HepG2 (cell line): ENCODE measurements at regions not wholly inside any gene's neighbourhood (a gene's known extent, or its start where the extent isn't known, plus 50 kb on each side); places are given as distances from the start of the nearest gene placed in this dataset.

Experiments used
- BCL6 ChIP-seq: IDR thresholded peaks from 2 replicates; pipeline ENCODE4 v1.6.1; 2016; ENCODE audit warnings: missing genetic modification reagents, missing compliant biosample characterization
- CENPX ChIP-seq: sonication (generic); formaldehyde crosslinking; IDR thresholded peaks from 2 replicates; pipeline ENCODE4 v1.9.0; 2021; ENCODE audit warnings: mild to moderate bottlenecking, missing genetic modification reagents, moderate library complexity
- HCFC1 ChIP-seq: fragments of 150-350 bp; IDR thresholded peaks from 2 replicates; pipeline ENCODE4 v1.6.1; 2014; ENCODE audit warnings: low read depth, low read length
- HDAC6 ChIP-seq: fragments of 200-600 bp; sonication (generic); IDR thresholded peaks from 2 replicates; pipeline ENCODE4 v1.7.0; 2017; ENCODE audit warnings: mild to moderate bottlenecking, antibody characterized with exemption, low read length, low read depth
- POLR2A ChIP-seq, 2 experiments: IDR thresholded peaks; 2 replicates each; pipeline ENCODE4 v1.6.1; 2011; ENCODE audit warnings: low read depth in 2 of 2, low read length in 2 of 2, mild to moderate bottlenecking in 1 of 2, moderate library complexity in 1 of 2; ENCODE audit not compliant: insufficient read depth in 1 of 2
- POLR2AphosphoS5 ChIP-seq: IDR thresholded peaks from 2 replicates; pipeline ENCODE4 v1.6.1; 2012; ENCODE audit warnings: low read depth, low read length
- ZBTB7A ChIP-seq: sonication (generic); formaldehyde crosslinking; IDR thresholded peaks from 2 replicates; pipeline ENCODE4 v1.8.0; 2022; ENCODE audit warnings: mild to moderate bottlenecking, missing genetic modification reagents
- ZFP90 ChIP-seq: sonication (generic); formaldehyde crosslinking; IDR thresholded peaks from 2 replicates; pipeline ENCODE4 v1.8.0; 2022; ENCODE audit warnings: missing genetic modification reagents, mild to moderate bottlenecking, inconsistent platforms, borderline replicate concordance
- ZMAT3 ChIP-seq: sonication (generic); formaldehyde crosslinking; conservative IDR thresholded peaks from 2 replicates; pipeline ENCODE4 v1.7.0; 2021; ENCODE audit warnings: missing genetic modification reagents
- TF ChIP-seq, protein P1 (sequence below): sonication (generic); formaldehyde crosslinking; IDR thresholded peaks from 2 replicates; pipeline ENCODE4 v1.4.0; 2020; ENCODE audit warnings: missing genetic modification reagents
- TF ChIP-seq, protein P2 (sequence below): sonication (generic); formaldehyde crosslinking; IDR thresholded peaks from 2 replicates; pipeline ENCODE4 v1.5.0; 2020; ENCODE audit warnings: mild to moderate bottlenecking, missing genetic modification reagents, moderate library complexity
- TF ChIP-seq, protein P3 (sequence below): IDR thresholded peaks from 2 replicates; pipeline ENCODE4 v1.6.1; 2012; ENCODE audit warnings: inconsistent platforms
- TF ChIP-seq, protein P4 (sequence below): sonication (generic); formaldehyde crosslinking; IDR thresholded peaks from 2 replicates; pipeline ENCODE4 v1.5.0; 2020; ENCODE audit warnings: missing genetic modification reagents

DNA sequence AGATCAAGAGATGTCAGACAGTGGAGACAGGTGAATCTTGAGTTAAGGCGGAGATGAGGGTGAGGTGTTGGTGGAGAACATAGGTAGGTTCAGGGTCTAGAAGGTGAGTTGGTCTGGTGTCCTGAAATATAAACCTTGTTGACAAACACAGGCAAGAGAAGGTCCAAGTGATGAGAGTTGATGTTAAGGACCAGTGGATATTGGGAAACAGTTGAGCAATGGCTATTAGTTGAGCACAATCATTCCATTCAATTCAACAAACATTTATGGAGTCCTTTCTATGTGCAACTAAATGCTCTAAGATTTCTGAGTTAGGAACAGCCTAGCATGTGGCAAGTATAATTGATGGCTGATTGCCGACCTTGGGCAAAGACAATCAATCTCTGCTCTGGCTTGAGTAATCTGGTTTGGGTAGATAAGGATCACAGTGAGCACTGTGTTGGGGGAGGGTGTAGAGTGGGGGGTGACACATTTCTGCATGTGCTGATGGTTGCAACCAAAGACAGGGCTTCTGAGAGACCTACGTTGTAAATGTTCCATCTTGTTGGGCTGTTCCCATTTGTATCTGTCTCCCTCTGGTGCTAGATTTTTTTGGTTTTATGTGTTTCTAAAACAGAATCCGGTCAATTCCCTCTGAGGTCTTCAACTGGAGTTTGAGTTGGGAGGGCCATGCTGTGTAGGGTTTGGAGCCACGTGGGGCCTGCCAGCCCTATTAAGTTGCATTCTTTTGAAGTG lies 201.1 kb downstream of the BAMBI start:
- TF ChIP-seq ZBTB7A (CRISPR knock-in tag) (no peak), HDAC6 (no peak), ZMAT3 (CRISPR knock-in tag) (no peak), CENPX (CRISPR knock-in tag) (no peak), POLR2AphosphoS5 (no peak), ZFP90 (CRISPR knock-in tag) (no peak), POLR2A (IDR thresholded peaks at IDR 0.05; ENCODE audit: insufficient read depth in 1 of 2, low read depth in 2 of 2, low read length in 2 of 2) (no peak), HCFC1 (no peak), BCL6 (CRISPR knock-in tag) (no peak)
- TF ChIP-seq, protein P1, sequence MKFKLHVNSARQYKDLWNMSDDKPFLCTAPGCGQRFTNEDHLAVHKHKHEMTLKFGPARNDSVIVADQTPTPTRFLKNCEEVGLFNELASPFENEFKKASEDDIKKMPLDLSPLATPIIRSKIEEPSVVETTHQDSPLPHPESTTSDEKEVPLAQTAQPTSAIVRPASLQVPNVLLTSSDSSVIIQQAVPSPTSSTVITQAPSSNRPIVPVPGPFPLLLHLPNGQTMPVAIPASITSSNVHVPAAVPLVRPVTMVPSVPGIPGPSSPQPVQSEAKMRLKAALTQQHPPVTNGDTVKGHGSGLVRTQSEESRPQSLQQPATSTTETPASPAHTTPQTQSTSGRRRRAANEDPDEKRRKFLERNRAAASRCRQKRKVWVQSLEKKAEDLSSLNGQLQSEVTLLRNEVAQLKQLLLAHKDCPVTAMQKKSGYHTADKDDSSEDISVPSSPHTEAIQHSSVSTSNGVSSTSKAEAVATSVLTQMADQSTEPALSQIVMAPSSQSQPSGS (CRISPR knock-in tag) = no peak
- TF ChIP-seq, protein P2, sequence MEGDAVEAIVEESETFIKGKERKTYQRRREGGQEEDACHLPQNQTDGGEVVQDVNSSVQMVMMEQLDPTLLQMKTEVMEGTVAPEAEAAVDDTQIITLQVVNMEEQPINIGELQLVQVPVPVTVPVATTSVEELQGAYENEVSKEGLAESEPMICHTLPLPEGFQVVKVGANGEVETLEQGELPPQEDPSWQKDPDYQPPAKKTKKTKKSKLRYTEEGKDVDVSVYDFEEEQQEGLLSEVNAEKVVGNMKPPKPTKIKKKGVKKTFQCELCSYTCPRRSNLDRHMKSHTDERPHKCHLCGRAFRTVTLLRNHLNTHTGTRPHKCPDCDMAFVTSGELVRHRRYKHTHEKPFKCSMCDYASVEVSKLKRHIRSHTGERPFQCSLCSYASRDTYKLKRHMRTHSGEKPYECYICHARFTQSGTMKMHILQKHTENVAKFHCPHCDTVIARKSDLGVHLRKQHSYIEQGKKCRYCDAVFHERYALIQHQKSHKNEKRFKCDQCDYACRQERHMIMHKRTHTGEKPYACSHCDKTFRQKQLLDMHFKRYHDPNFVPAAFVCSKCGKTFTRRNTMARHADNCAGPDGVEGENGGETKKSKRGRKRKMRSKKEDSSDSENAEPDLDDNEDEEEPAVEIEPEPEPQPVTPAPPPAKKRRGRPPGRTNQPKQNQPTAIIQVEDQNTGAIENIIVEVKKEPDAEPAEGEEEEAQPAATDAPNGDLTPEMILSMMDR (CRISPR knock-in tag) = 0 out of 2 replicates have a peak, but pooled peaks have one; percentile 18
- TF ChIP-seq, protein P3, sequence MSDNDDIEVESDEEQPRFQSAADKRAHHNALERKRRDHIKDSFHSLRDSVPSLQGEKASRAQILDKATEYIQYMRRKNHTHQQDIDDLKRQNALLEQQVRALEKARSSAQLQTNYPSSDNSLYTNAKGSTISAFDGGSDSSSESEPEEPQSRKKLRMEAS = no peak
- TF ChIP-seq, protein P4, sequence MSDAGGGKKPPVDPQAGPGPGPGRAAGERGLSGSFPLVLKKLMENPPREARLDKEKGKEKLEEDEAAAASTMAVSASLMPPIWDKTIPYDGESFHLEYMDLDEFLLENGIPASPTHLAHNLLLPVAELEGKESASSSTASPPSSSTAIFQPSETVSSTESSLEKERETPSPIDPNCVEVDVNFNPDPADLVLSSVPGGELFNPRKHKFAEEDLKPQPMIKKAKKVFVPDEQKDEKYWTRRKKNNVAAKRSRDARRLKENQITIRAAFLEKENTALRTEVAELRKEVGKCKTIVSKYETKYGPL (CRISPR knock-in tag) = no peak
